ENCODE measurements at regions not wholly inside any gene's neighbourhood (a gene's known extent, or its start where the extent isn't known, plus 50 kb on each side); places are given as distances from the start of the nearest gene placed in this dataset.

GRCh38 chr15:97463696-97464095, 496.8 kb upstream of the ARRDC4 start:
- no peak for TF ChIP-seq CTCF (IDR thresholded peaks at IDR 0.05)
- no peak for TF ChIP-seq POLR2A (IDR thresholded peaks at IDR 0.05)
- no peak for TF ChIP-seq POLR2AphosphoS5 (IDR thresholded peaks at IDR 0.05)

Measured in breast epithelium (tissue), 3 donors.